WTC11 (cell line): ENCODE measurements at regions not wholly inside any gene's neighbourhood (a gene's known extent, or its start where the extent isn't known, plus 50 kb on each side); places are given as distances from the start of the nearest gene placed in this dataset.

ENCODE experiments used
- ATAC-seq: fragments of 200-7000 bp; cut with Tn5 transposase; 2 replicates; pipeline ENCODE4 v1.10.0; 2021; ENCODE audit warnings: mild to moderate bottlenecking, moderate library complexity
- CTCF ChIA-PET: fragments of 300-600 bp; sonication (Branson Sonifier 250); formaldehyde crosslinking; loops from one replicate; lab custom pipeline; 2021; ENCODE audit warnings: antibody characterized with exemption; lab: Charles Lee
- POLR2A ChIA-PET: fragments of 350-600 bp; sonication (Branson Sonifier 250); formaldehyde crosslinking; loops from one replicate; lab custom pipeline; 2021; ENCODE audit warnings: antibody characterized with exemption; lab: Charles Lee
- DNase-seq: peaks from one replicate; pipeline ENCODE4 v3.0.0; 2021; ENCODE audit warnings: low spot score
- H3K27ac Mint-ChIP-seq: 2 replicates; pipeline ENCODE4 v1.8.0; 2021; ENCODE audit warnings: mixed read lengths
- H3K27me3 Mint-ChIP-seq: 2 replicates; pipeline ENCODE4 v1.8.0; 2021; ENCODE audit warnings: low read depth, mild to moderate bottlenecking, moderate library complexity, mixed read lengths
- H3K36me3 Mint-ChIP-seq: 2 replicates; pipeline ENCODE4 v1.8.0; 2021; ENCODE audit warnings: mixed read lengths
- H3K4me1 Mint-ChIP-seq: 2 replicates; pipeline ENCODE4 v1.8.0; 2022; ENCODE audit warnings: mixed read lengths
- H3K4me3 Mint-ChIP-seq: 2 replicates; pipeline ENCODE4 v1.8.0; 2021; ENCODE audit warnings: mild to moderate bottlenecking, moderate library complexity, mixed read lengths
- H3K9me3 Mint-ChIP-seq: 2 replicates; pipeline ENCODE4 v1.8.0; 2021; ENCODE audit warnings: mixed read lengths
- CREM ChIP-seq: sonication (generic); formaldehyde crosslinking; IDR thresholded peaks from 2 replicates; pipeline ENCODE4 v1.8.1; 2022; ENCODE audit warnings: mild to moderate bottlenecking, missing genetic modification reagents, moderate library complexity
- GRHL2 ChIP-seq: fragments of 250-450 bp; sonication (Bioruptor Pico); IDR thresholded peaks from 2 replicates; pipeline ENCODE4 v1.8.0; 2022; ENCODE audit warnings: mild to moderate bottlenecking, moderate library complexity; ENCODE audit not compliant: insufficient replicate concordance, severe bottlenecking
- HMGA2 ChIP-seq: fragments of 250-450 bp; sonication (Bioruptor Pico); IDR thresholded peaks from 2 replicates; pipeline ENCODE4 v1.4.0; 2021; ENCODE audit warnings: mild to moderate bottlenecking, moderate library complexity
- IRF2 ChIP-seq: sonication (generic); formaldehyde crosslinking; IDR thresholded peaks from 2 replicates; pipeline ENCODE4 v1.8.0; 2022; ENCODE audit warnings: low read depth, missing genetic modification reagents, borderline replicate concordance
- JUN ChIP-seq: sonication (generic); formaldehyde crosslinking; IDR thresholded peaks from 2 replicates; pipeline ENCODE4 v1.8.0; 2023; ENCODE audit warnings: mild to moderate bottlenecking, missing genetic modification reagents
- NR3C1 ChIP-seq: sonication (generic); formaldehyde crosslinking; conservative IDR thresholded peaks from 2 replicates; pipeline ENCODE4 v1.8.1; 2023; ENCODE audit warnings: low read depth, mild to moderate bottlenecking, missing genetic modification reagents
- PRRX2 ChIP-seq: fragments of 250-450 bp; sonication (Bioruptor Pico); IDR thresholded peaks from 2 replicates; pipeline ENCODE4 v1.8.0; 2021; ENCODE audit warnings: mild to moderate bottlenecking
- SMAD3 ChIP-seq: sonication (generic); formaldehyde crosslinking; IDR thresholded peaks from 2 replicates; pipeline ENCODE4 v1.8.0; 2022; ENCODE audit warnings: missing genetic modification reagents, mild to moderate bottlenecking, borderline replicate concordance
- SMAD4 ChIP-seq: sonication (generic); formaldehyde crosslinking; IDR thresholded peaks from 2 replicates; pipeline ENCODE4 v1.8.0; 2022; ENCODE audit warnings: mild to moderate bottlenecking, missing genetic modification reagents
- TCF7 ChIP-seq: sonication (generic); formaldehyde crosslinking; IDR thresholded peaks from 2 replicates; pipeline ENCODE4 v1.8.0; 2022; ENCODE audit warnings: mild to moderate bottlenecking, low read depth, missing genetic modification reagents, moderate library complexity
- TP53 ChIP-seq: sonication (generic); formaldehyde crosslinking; IDR thresholded peaks from 2 replicates; pipeline ENCODE4 v1.8.1; 2023; ENCODE audit warnings: mild to moderate bottlenecking, missing genetic modification reagents
- ZNF219 ChIP-seq: sonication (generic); formaldehyde crosslinking; IDR thresholded peaks from 2 replicates; pipeline ENCODE4 v1.8.0; 2023; ENCODE audit warnings: missing genetic modification reagents, mild to moderate bottlenecking, borderline replicate concordance
- ZNF416 ChIP-seq: fragments of 250-450 bp; sonication (Bioruptor Pico); IDR thresholded peaks from 2 replicates; pipeline ENCODE4 v1.9.0; 2021; ENCODE audit warnings: mild to moderate bottlenecking, inconsistent platforms
- TF ChIP-seq, protein P1 (sequence below): sonication (generic); formaldehyde crosslinking; IDR thresholded peaks from 2 replicates; pipeline ENCODE4 v1.8.1; 2022; ENCODE audit warnings: missing genetic modification reagents, borderline replicate concordance
- TF ChIP-seq, protein P2 (sequence below): sonication (generic); formaldehyde crosslinking; IDR thresholded peaks from 2 replicates; pipeline ENCODE4 v1.8.1; 2022; ENCODE audit warnings: mild to moderate bottlenecking, moderate library complexity, missing genetic modification reagents
- TF ChIP-seq, protein P3 (sequence below): fragments of 250-450 bp; sonication (Bioruptor Pico); IDR thresholded peaks from 2 replicates; pipeline ENCODE4 v1.8.0; 2021; ENCODE audit warnings: mild to moderate bottlenecking
- TF ChIP-seq, protein P4 (sequence below): sonication (generic); formaldehyde crosslinking; IDR thresholded peaks from 2 replicates; pipeline ENCODE4 v1.8.0; 2023; ENCODE audit warnings: missing genetic modification reagents
- TF ChIP-seq, protein P5 (sequence below): fragments of 250-450 bp; sonication (Bioruptor Pico); conservative IDR thresholded peaks from 2 replicates; pipeline ENCODE4 v1.9.0; 2021; ENCODE audit warnings: mild to moderate bottlenecking
- TF ChIP-seq, protein P6 (sequence below): sonication (generic); formaldehyde crosslinking; IDR thresholded peaks from 2 replicates; pipeline ENCODE4 v1.8.0; 2022; ENCODE audit warnings: mild to moderate bottlenecking, missing genetic modification reagents

DNA sequence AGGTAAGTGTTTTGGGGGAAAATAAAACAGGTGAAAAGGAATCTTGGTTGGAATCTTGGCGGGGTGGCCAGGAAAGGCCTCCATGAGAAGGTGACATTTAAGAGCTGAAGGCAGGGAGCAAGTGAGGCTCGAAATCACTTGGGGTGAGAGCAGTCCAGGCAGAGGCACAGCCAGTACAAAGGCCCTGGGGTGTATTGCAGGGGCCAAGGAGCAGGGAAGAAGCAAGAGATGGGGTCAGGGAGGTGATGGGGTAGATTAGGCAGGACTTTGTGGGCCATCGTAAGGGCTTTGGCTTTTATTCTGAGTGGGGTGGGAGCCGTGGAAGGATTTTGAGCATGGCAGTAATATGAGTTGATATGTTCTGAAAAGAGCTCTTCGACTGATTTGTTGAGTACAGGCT is 551.1 kb downstream of the MN1 start (continued):
- TF ChIP-seq, protein P1, sequence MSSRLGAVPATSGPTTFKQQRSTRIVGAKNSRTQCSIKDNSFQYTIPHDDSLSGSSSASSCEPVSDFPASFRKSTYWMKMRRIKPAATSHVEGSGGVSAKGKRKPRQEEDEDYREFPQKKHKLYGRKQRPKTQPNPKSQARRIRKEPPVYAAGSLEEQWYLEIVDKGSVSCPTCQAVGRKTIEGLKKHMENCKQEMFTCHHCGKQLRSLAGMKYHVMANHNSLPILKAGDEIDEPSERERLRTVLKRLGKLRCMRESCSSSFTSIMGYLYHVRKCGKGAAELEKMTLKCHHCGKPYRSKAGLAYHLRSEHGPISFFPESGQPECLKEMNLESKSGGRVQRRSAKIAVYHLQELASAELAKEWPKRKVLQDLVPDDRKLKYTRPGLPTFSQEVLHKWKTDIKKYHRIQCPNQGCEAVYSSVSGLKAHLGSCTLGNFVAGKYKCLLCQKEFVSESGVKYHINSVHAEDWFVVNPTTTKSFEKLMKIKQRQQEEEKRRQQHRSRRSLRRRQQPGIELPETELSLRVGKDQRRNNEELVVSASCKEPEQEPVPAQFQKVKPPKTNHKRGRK (CRISPR knock-in tag), result no peak
- TF ChIP-seq IRF2 (CRISPR knock-in tag), result no peak
- no peak for TF ChIP-seq TP53
- no peak for TF ChIP-seq JUN
- TF ChIP-seq, protein P2, sequence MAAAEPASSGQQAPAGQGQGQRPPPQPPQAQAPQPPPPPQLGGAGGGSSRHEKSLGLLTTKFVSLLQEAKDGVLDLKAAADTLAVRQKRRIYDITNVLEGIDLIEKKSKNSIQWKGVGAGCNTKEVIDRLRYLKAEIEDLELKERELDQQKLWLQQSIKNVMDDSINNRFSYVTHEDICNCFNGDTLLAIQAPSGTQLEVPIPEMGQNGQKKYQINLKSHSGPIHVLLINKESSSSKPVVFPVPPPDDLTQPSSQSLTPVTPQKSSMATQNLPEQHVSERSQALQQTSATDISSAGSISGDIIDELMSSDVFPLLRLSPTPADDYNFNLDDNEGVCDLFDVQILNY (CRISPR knock-in tag), result no peak
- TF ChIP-seq GRHL2 (CRISPR knock-in tag), result no peak
- TF ChIP-seq, protein P3, sequence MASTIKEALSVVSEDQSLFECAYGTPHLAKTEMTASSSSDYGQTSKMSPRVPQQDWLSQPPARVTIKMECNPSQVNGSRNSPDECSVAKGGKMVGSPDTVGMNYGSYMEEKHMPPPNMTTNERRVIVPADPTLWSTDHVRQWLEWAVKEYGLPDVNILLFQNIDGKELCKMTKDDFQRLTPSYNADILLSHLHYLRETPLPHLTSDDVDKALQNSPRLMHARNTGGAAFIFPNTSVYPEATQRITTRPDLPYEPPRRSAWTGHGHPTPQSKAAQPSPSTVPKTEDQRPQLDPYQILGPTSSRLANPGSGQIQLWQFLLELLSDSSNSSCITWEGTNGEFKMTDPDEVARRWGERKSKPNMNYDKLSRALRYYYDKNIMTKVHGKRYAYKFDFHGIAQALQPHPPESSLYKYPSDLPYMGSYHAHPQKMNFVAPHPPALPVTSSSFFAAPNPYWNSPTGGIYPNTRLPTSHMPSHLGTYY, result no peak
- TF ChIP-seq HMGA2 (CRISPR knock-in tag), result no peak
- no peak for TF ChIP-seq ZNF219 (CRISPR knock-in tag)
- no peak for TF ChIP-seq NR3C1 (CRISPR knock-in tag)

DNA sequence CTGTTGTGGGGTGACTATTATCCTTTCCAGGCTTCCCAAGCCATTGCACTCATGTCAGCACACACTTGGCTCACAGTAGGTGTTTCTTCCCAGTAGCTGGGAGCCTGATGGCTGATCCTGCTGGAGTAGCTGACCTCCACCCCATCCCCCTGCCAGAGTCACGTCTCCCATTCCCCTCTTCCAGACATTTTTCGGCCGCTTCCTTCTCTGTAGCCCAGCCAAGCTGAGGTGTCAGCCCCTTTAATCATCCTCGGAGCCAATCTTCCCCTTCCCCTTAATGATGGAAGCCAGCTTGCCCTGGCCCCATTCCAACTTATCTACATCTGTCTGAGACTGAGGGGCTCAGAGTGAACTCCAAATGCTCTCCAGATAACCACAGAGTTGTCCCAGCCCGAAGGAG is 550.7 kb downstream of the MN1 start:
- Mint-ChIP-seq H3K27me3 (peaks cover 6% of the 10 kb centered on the region; the same call in 1 of the 2 replicates), H3K36me3 (peaks cover 6% of the 10 kb centered on the region), H3K9me3 (peaks cover 11% of the 10 kb centered on the region), H3K27ac (no peak overlapping the region), H3K4me1 (peaks cover 10% of the 10 kb centered on the region), H3K4me3 (no peak overlapping the region)
- ChIA-PET POLR2A (no interaction called here), CTCF (no interaction called here)
- DNase-seq (no peak), ATAC-seq (no peak)
- TF ChIP-seq SMAD3 (CRISPR knock-in tag) (no peak), TCF7 (CRISPR knock-in tag) (no peak), PRRX2 (CRISPR knock-in tag) (no peak), ZNF416 (CRISPR knock-in tag) (no peak), CREM (CRISPR knock-in tag) (no peak)
- TF ChIP-seq, protein P4, sequence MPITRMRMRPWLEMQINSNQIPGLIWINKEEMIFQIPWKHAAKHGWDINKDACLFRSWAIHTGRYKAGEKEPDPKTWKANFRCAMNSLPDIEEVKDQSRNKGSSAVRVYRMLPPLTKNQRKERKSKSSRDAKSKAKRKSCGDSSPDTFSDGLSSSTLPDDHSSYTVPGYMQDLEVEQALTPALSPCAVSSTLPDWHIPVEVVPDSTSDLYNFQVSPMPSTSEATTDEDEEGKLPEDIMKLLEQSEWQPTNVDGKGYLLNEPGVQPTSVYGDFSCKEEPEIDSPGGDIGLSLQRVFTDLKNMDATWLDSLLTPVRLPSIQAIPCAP, result no peak

DNA sequence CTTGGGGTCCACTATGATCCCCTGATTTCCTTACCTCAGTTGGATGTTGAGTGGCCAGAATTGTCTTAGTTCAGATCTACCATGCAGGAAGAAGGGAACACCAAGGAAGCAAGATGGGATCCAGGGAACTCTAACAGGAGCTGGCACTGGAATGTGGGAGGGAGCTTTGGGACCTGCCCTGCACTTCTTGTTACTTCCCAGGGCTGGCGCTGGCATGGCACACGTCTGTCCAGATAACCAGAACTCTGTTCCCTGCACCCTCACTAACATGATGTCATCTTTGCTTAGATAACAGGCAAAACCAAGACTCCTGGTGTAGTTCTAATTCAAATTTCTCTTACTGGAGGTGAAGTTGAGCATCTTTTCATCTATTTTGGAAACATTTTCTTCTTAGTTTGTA is 550.0 kb downstream of the MN1 start:
- H3K4me3 Mint-ChIP-seq, result no peak overlapping the region
- H3K9me3 Mint-ChIP-seq, result peaks cover 15% of the 10 kb centered on the region
- H3K36me3 Mint-ChIP-seq, result peaks cover 9% of the 10 kb centered on the region
- ATAC-seq, result no peak
- TF ChIP-seq, protein P5, sequence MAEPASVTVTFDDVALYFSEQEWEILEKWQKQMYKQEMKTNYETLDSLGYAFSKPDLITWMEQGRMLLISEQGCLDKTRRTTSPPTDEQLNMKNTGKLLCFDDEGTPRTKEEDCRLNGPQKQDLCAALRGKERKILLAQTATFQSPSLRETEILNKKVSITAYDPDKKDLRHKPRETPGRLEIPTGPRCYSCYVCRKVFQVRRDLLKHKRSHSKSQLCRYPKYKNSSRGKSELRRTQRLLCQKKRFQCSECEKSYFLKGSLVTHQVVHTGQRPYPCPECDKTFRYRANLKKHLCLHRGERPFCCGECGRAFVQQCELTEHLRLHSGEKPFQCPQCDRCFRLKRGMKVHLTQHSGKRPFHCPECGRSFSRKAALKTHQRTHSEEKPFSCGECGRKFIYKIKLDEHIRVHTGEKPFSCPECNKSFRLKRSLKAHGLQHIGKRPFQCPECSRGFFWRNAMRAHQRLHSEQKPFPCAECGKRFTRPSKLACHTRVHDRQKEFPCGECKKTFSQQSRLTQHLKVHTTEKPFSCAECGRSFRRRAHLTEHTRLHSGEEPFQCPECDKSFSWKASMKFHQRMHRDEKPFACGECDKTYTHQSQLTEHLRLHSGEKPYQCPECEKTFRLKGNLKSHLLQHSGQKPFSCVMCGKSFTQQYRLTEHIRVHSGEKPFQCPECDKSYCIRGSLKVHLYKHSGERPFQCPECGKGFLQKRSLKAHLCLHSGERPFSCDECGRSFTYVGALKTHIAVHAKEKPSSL (CRISPR knock-in tag), result no peak
- TF ChIP-seq SMAD4 (CRISPR knock-in tag) (no peak), TCF7 (CRISPR knock-in tag) (no peak)
- TF ChIP-seq, protein P6, sequence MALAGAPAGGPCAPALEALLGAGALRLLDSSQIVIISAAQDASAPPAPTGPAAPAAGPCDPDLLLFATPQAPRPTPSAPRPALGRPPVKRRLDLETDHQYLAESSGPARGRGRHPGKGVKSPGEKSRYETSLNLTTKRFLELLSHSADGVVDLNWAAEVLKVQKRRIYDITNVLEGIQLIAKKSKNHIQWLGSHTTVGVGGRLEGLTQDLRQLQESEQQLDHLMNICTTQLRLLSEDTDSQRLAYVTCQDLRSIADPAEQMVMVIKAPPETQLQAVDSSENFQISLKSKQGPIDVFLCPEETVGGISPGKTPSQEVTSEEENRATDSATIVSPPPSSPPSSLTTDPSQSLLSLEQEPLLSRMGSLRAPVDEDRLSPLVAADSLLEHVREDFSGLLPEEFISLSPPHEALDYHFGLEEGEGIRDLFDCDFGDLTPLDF, result no peak
- TF ChIP-seq, all 79 proteins: peak for 0
- H3K27me3 Mint-ChIP-seq, result peaks cover 6% of the 10 kb centered on the region; the same call in 1 of the 2 replicates
- H3K27ac Mint-ChIP-seq, result no peak overlapping the region
- ChIA-PET CTCF (no interaction called here), POLR2A (no interaction called here)
- no peak for DNase-seq
- peaks cover 10% of the 10 kb centered on the region for H3K4me1 Mint-ChIP-seq
